ENCODE measurements at regions not wholly inside any gene's neighbourhood (a gene's known extent, or its start where the extent isn't known, plus 50 kb on each side); places are given as distances from the start of the nearest gene placed in this dataset.
"Not testable (repeated sequence)": the region's sequence is repeated elsewhere in the genome, so short reads cannot be mapped to it uniquely, and the experiment has no call there.

DNA sequence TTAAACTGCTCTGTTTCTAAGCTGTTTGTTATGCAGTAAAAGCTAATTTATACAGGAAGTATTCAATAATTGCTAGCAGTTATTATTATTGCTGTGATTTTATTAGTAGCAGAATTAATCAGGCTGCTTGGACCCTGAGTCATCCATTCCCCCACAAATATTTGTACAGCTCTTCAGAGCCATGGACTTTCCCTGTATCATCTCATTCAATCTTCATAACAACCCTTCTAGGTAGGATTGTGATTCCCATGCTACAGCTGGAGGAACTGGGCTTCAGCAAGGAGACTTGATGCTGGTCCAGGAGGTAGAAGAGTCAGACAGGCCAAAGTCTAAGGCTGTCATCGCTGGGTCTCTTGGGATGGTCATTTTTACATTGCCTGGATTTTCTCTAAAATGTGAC is 208.3 kb downstream of the C16orf95 start:
- no peak for DNase-seq

DNA sequence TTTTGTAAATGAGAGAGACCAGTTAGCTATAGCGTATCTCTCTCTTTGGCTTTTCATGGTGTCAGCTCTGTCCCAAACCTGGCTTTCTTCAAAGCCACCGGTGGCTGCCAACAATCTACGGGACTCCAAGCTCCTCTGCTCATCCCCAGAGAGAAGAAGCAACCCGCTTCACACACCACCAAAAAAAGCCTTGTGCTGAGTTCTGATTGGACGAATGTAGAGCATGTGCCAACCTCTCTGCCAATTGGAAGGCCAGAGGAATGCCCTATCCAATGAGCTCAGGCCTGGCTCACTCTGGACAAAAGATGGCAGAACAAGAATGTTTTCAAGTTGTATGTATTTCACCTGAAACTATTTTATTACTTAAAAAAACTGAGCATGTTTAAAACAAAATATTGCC is 202.4 kb downstream of the C16orf95 start:
- DNase-seq, result no peak

DNA sequence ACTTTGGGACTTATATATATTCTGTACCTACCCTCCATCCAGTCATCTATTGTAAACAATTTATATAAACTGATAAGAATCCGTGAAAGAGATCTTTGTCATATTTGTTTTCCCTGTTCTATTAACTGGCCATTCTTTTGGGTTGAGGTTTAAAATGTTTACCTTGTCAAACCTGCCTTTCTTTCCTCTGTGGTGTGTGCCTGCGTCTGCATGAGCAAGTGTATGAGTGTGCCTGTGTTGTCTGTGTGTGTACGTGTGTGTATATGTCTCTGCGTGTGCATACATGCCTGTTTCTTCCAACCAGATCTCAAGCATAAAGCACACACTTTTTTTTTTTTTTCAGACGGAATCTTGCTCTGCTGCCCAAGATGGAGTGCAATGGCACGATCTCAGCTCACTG is 201.5 kb downstream of the C16orf95 start:
- no peak for DNase-seq

DNA sequence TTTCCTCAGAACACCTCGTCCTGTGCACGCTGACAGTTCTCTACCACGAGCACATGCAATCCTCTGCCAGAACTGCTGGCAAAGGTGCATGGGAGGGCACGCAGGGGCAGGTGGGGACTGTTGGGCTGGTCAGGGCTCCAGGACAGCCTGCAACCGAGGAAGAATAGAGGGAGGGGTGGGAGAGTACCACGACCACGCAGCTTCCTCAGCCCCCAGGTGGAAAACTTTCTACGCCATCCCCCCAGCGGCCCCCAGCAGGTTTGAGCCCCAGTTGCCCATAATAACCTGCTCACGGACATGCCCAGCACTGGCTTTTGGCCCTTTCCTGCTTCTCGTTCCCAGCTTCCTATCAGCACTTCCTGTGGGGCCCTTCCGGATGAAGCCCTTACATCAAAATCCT is 199.3 kb downstream of the C16orf95 start:
- DNase-seq, result no peak

DNA sequence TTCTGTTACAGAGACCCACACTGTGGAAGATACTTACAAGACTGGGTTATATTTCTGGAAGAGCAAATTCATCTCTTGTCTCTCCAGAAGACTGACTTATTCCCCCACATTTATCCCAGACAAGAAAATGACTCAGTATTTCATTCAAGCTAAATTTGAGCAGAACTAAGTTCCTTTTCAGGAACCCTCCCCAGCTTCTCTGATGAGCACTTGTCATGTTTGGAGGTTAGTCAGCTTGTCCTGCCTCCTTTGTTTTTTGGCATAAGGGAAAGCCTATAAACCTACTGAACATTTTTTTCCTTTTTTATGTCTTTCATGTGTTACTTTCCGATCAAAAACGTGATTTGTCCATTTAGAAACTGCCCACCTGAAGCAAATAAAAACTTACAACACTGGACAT is 198.0 kb downstream of the C16orf95 start:
- no peak for DNase-seq

GRCh38 chr16:87119748-87120147 is 197.4 kb downstream of the C16orf95 start:
- DNase-seq, result no peak

DNA sequence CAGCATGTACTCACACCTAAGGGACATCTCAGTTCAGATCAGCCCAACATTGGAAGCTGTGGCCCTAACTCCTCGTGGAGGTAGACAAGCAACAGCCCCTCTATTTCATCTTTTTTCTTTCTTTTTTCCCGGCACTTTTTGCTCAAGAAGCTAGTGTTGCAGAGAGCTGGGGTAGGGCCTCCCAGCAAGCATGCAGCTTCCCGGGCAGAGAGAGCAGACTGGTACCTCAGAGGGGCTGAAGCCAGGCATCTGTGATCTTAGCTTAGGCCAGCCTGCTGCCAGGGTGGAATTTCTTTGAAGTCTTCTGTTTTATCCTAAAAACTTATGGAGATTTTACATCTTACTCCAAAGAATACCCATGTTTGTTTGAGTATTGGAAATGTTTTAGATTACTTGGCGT is 195.4 kb downstream of the C16orf95 start:
- DNase-seq, result no peak

GRCh38 chr16:87123356-87124001 is 193.7 kb downstream of the C16orf95 start:
- DNase-seq, result no peak

DNA sequence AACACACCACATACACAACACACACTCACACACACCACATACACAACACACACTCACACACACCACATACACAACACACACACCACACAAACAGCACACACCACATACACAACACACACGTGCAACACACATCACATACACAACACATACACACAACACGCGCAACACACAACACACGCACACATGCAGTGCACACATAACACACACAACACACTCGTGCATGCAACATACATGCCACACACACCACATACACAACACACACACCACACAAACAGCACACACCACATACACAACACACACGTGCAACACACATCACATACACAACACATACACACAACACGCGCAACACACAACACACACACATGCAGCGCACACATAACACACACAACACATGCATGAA is 192.8 kb downstream of the C16orf95 start:
- DNase-seq, result not testable (repeated sequence)

GRCh38 chr16:87125206-87126155 is 191.7 kb downstream of the C16orf95 start:
- no peak for DNase-seq

GRCh38 chr16:87126403-87127025 is 190.7 kb downstream of the C16orf95 start:
- peak; percentile 61 for DNase-seq

- peak; percentile 77 for DNase-seq
Measured at GRCh38 chr16:87127061-87127765, 190.0 kb downstream of the C16orf95 start.

DNA sequence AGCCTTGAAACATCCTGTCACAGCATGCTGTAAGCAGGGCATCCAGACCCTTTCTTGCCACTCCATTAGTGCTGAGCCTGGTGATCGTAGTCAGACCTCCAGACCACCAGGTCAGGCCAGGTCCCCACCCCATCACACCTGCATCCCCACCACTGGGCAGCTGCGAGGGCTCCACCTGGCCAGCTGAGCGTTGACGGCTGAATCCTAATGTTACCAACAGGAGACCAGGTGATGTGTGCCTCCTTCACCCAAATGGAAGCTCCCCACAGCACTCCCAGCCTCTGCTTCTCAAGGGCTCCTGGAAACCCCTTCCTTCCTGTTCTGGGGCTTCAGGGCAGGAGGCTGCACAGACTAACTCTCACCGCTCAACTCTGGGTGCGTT is 189.4 kb downstream of the C16orf95 start:
- DNase-seq, result no peak

DNA sequence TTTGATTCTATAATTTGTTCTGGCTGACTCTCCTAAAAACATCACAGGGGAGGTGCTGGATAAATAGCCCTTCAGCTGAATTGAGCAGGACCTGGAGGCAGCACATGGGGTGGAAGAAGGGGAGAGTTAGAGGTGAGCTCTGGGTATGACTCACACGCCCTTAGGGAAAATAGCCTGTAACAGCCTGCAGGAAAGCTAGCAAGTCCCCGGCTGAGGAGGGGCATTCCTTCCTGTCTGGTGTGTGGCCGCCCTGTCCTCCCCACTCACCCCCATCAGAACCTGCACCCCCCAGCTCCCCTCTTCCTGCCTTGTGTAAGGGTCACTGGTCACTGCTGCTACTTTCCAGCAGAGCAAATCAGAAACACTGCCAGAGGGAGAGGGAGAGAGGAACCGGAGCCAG is 187.4 kb downstream of the C16orf95 start:
- DNase-seq, result no peak

GRCh38 chr16:87131061-87131995 is 185.9 kb downstream of the C16orf95 start:
- DNase-seq, result no peak

DNA sequence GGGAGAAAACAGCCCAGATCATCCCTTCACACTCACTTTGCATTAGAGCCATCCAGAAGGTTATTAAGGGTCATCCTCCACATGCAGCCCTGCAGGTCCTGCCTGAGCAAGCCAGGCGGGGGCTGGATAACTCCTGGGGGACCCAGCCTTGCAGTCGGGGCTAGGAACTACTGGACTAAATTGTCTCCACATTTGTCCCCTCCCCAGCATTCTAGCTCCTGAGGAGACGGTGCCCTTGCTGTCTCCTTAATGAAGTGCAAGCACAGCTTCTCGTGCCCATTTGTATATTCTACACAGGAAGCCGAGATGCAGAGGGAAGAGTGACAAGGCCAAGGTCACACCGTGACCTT is 185.2 kb downstream of the C16orf95 start:
- no peak for DNase-seq

DNA sequence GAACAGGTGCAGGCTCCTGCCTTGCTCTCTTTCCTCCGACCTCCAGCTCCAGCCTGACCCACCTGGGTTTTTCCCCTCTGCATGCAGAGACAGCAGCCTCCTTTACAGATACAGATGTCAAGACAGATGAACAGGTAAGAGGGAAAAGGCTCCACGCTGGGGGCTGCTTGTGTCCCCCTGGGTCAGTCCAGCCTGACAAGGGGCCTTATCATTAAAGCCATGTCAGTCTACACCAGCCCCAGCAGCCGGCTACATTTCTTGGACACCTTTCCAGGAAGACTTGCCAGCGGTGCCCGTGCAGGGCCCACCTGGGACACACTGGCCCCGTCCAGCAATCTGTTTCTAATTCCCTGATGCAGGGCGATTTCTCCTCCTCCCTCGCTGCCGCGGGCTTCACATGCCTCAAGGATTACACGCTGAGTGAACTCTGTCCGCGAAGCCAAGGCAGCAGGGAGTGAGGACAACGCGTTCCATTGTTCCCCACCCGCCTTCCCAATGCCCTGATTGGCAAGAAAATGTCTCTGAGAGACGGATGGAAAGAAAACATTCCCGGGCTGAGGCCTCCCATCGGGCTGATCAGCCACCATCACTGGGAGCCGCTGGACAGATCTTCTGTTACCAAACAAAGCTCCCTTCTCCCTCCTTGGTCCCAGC is 184.7 kb downstream of the C16orf95 start:
- peak; percentile 35 for DNase-seq

GRCh38 chr16:87133112-87133850 is 183.9 kb downstream of the C16orf95 start:
- DNase-seq, result no peak

DNA sequence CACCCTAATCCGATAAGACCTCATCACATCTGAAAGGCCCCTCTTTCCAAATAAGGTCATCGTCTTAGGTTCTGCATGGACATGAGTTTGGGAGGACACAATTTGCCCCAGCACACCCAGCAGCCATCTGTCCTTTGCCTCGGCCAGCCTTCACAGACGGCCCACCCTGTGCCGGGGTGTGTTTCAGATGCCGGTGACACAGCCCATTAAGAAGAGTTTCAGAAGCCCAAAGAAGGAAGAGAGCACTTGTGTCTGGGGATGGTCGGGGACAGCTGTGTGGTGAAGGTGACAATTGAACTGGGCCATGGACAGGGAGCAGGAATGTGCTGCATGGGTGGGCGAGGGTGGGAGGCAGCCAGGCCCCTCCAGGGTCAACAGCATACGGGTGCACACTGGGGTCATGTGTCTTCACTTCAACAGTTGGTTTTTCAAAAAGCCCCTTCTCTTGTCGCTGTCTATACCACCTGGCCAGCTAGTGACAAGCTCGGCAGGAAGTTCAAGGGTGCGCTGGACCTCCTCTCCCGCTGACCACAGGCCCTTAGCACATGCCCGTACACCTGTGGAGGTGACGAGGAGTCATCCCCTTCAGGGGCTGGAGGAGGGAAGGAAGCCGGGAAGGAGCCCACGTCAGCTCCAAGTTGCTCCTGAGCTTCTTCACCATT is 183.1 kb downstream of the C16orf95 start:
- DNase-seq, result no peak

- no peak for DNase-seq
Measured at GRCh38 chr16:87134628-87134995, 182.6 kb downstream of the C16orf95 start.
